Colonic mucosa (tissue), 4 donors: ENCODE measurements at regions not wholly inside any gene's neighbourhood (a gene's known extent, or its start where the extent isn't known, plus 50 kb on each side); places are given as distances from the start of the nearest gene placed in this dataset.

Source experiments
- DNase-seq: peaks from one replicate; pipeline ENCODE4 v3.0.0-alpha.2; 2020
- H3K27ac ChIP-seq: fragments of 200-600 bp; one replicate; pipeline ENCODE4 v1.8.0; 2021
- H3K27me3 ChIP-seq: fragments of 200-600 bp; one replicate; pipeline ENCODE4 v1.8.0; 2021
- H3K36me3 ChIP-seq: fragments of 200-600 bp; one replicate; pipeline ENCODE4 v1.8.0; 2021
- H3K4me1 ChIP-seq: fragments of 200-600 bp; one replicate; pipeline ENCODE4 v1.8.0; 2021; ENCODE audit warnings: mild to moderate bottlenecking
- H3K4me3 ChIP-seq: fragments of 200-600 bp; one replicate; pipeline ENCODE4 v1.8.0; 2021
- H3K9ac ChIP-seq, 2 donors: one replicate each; pipeline ENCODE4 v1.7.0; 2013; ENCODE audit warnings: control low read depth in 2 of 2, low read depth in 2 of 2, low read length in 2 of 2
- H3K9me3 ChIP-seq: fragments of 200-600 bp; one replicate; pipeline ENCODE4 v1.8.0; 2021
- intact Hi-C: fragments of 100-400 bp; cut with DNase I; formaldehyde crosslinking; loops from one replicate; pipeline ENCODE4 v1.14.1; 2022
- TF ChIP-seq, protein P1 (sequence below): fragments of 200-600 bp; IDR thresholded peaks from one replicate; pipeline ENCODE4 v1.8.0; 2022; ENCODE audit warnings: antibody characterized with exemption, mild to moderate bottlenecking
- donor health status: healthy.
- donor health status: DM: no; HTN: no; CAD: no.
- donor health status: DM: no; HTN: no; CAD: no.

DNA sequence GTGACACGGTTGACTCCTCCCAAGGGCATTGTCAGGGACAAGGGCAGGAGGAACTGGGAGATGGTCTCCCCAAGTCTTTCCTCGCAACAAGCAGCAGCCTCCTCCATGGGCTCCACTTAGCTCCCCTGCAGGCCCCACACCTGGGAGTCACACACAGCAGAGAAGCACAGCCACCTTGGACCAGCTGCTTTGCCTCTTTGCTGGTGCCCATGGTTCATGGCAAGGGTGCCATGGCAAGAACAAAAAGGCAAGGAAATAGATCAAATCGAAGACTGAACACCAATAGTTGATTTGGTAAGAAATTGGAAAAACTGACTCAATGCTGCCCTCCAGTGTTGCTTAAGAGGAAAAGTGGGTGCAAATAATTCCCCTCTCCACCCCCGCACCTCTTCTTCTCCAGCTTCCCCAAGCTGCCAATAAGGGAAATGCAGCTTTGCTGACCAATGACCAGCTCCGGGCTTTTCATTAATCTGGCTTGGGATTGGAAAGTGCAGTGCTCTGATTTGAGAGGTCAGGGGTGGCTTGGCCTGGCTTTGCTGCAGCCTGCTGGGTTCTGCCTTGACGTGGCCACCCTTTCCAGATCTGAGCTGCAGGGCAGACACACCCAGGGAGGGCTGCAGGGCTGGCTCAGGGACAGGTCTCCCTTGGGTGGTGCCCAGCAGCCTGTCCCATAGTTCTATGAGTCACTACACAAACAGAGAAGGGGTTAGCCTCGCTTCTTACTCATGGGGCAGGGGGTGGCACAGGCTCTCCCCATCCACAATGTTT lies 162.0 kb downstream of the KLF13 start:
- H3K27ac ChIP-seq, result no peak overlapping the region
- intact Hi-C loops, result loop anchor here (5.0 to 10.0 kb wide), 2 partner anchors 164 to 286 kb away; partner anchors contain the start of gene KLF13
- peak overlapping the region; percentile 39 to 49 for H3K9ac ChIP-seq
- DNase-seq, result peak; percentile 81
- H3K27me3 ChIP-seq, result no peaks in the 10 kb centered on the region
- H3K4me3 ChIP-seq, result no peak overlapping the region
- no peaks in the 10 kb centered on the region for H3K36me3 ChIP-seq
- TF ChIP-seq, protein P1, sequence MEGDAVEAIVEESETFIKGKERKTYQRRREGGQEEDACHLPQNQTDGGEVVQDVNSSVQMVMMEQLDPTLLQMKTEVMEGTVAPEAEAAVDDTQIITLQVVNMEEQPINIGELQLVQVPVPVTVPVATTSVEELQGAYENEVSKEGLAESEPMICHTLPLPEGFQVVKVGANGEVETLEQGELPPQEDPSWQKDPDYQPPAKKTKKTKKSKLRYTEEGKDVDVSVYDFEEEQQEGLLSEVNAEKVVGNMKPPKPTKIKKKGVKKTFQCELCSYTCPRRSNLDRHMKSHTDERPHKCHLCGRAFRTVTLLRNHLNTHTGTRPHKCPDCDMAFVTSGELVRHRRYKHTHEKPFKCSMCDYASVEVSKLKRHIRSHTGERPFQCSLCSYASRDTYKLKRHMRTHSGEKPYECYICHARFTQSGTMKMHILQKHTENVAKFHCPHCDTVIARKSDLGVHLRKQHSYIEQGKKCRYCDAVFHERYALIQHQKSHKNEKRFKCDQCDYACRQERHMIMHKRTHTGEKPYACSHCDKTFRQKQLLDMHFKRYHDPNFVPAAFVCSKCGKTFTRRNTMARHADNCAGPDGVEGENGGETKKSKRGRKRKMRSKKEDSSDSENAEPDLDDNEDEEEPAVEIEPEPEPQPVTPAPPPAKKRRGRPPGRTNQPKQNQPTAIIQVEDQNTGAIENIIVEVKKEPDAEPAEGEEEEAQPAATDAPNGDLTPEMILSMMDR, result peak; percentile 79
- peaks cover 15% of the 10 kb centered on the region for H3K4me1 ChIP-seq
- H3K9me3 ChIP-seq, result no peaks in the 10 kb centered on the region

DNA sequence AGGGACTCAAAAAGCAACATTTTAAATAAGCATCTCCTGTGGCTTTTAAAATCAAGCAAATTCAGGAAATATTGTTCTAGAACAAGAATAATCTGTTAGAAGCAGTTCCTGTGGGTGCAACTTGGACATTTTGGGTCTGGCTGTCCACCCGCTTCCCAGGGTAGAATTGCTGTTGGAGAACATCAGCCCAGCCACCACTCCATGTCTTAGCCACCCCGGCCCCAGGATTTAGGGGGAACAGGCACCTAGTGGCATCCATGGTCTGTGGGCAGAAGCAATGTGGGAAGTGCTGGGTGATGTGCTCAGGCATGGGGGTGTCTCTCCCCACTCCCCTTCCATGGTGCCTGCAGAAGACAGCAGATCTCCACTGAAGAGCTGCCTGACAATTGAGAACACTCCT lies 162.6 kb downstream of the KLF13 start:
- TF ChIP-seq, protein P1, result no peak
- Histone ChIP-seq H3K36me3 (no peaks in the 10 kb centered on the region), H3K9ac (peak overlapping the region in 1 of 2 donors; percentile 0), H3K4me1 (peaks cover 15% of the 10 kb centered on the region), H3K27me3 (no peaks in the 10 kb centered on the region), H3K9me3 (no peaks in the 10 kb centered on the region), H3K27ac (no peak overlapping the region), H3K4me3 (no peak overlapping the region)
- DNase-seq, result no peak
- intact Hi-C loops, result loop anchor here (5.0 to 10.0 kb wide), 2 partner anchors 164 to 287 kb away; partner anchors contain the start of gene KLF13

DNA sequence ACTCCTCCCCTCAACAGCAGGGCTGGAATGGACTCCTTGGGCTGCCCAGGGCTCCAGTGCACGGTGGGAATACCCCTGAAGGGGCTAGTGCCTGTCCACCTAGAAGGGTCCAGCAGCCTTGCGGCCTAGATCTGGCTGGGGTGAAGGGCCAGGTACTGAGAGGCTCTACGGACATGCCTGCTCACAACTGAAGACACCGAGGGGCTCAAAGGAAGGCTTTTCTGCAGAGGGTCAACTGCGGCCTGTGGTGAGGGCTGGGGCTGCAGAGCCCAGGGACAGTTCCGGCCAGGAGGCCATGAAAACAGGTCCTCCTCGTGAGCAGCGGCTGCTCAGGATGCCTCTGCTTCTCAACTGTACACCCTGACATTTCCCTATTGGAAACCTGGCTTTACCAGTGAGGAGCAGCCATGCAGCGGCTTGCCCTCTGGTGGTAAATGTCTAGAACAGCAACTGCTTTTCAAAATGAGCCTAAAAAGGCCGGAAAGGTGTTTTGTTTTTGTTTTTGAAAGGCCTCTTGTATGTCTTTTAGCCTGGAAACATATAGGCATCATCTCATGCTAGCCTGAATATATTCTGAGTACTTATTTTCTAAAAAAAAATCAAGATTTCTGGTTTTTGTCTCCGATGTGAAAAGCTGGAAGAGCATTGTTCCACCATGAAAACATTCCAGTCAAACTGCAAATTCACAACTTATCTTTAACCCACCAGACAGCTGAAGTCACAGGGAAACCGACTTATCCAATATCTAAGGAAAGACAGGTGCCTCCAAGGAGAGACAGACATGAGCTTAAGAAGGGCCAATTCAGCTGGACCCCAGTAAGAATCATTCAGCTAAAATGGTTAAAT lies 163.4 kb downstream of the KLF13 start:
- no peak overlapping the region for H3K4me3 ChIP-seq
- no peaks in the 10 kb centered on the region for H3K9me3 ChIP-seq
- H3K4me1 ChIP-seq, result peaks cover 15% of the 10 kb centered on the region
- intact Hi-C loops, result loop anchor here (2.0 to 10.0 kb wide), 3 partner anchors 51 to 288 kb away; partner anchors contain the start of gene KLF13
- no peaks in the 10 kb centered on the region for H3K27me3 ChIP-seq
- H3K9ac ChIP-seq, result peak overlapping the region in 1 of 2 donors; percentile 16
- no peak overlapping the region for H3K27ac ChIP-seq
- DNase-seq, result peak; percentile 52
- H3K36me3 ChIP-seq, result no peaks in the 10 kb centered on the region
- TF ChIP-seq, protein P1, result peak; percentile 89

DNA sequence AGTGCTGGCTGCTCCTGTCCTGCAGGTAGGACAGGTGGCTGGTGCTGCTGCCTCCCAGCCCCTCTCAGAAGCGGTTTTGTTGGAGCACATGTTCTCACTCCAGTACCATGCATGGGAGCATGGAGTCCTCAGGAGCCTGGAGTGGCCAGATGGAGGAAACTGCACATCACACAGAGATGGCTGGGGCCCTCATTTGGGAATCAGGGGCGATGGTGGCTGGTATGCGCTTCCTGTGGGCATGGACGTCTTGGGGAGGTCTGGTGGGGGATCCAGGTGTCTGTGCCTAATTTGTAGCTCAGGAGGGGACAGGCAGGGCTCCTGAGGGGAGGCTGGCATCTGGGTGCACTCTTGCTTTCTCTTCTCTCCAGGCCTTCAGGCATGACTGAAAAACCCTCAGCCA lies 168.2 kb downstream of the KLF13 start:
- DNase-seq, result no peak
- TF ChIP-seq, protein P1, result no peak
- no peak overlapping the region for H3K9ac ChIP-seq

DNA sequence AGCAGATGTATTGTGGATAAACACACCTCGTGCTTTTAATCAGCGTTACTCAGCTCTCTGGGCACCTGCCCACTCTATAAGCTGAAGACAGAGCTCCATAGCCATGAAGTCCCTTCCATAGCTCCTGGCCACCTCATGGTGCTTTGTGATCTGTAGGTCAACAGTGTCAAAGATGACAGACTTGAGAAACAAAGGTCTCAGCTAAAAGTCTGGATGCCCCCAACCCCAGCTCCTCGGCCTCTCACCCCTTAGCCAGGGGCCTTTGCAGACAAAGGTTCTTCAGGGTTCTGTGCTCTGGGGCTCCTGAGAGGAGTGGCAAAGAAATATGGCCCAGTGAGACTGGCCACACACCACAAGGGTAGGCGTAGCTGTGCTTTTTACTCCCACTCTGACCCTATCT lies 168.6 kb downstream of the KLF13 start:
- no peaks in the 10 kb centered on the region for H3K4me1 ChIP-seq

More for the DNA sequence above, 168.2 kb downstream of the KLF13 start:
- Histone ChIP-seq H3K36me3 (no peaks in the 10 kb centered on the region), H3K4me3 (no peak overlapping the region), H3K4me1 (peaks cover 2% of the 10 kb centered on the region), H3K9me3 (no peaks in the 10 kb centered on the region), H3K27me3 (no peaks in the 10 kb centered on the region), H3K27ac (no peak overlapping the region)
- intact Hi-C loops, result no loop called here

More for the DNA sequence above, 168.6 kb downstream of the KLF13 start:
- H3K36me3 ChIP-seq, result no peaks in the 10 kb centered on the region
- no peak for DNase-seq
- intact Hi-C loops, result no loop called here
- H3K4me3 ChIP-seq, result no peak overlapping the region
- no peaks in the 10 kb centered on the region for H3K27me3 ChIP-seq
- H3K9me3 ChIP-seq, result no peaks in the 10 kb centered on the region
- H3K27ac ChIP-seq, result no peak overlapping the region
- H3K9ac ChIP-seq, result no peak overlapping the region
- TF ChIP-seq, protein P1, result no peak
